Activated T-cell treated with anti-CD3 and anti-CD28 coated beads, Interleukin-2, amount 50 U/mL, for 24 hours (primary cell): ENCODE measurements at regions not wholly inside any gene's neighbourhood (a gene's known extent, or its start where the extent isn't known, plus 50 kb on each side); places are given as distances from the start of the nearest gene placed in this dataset.
"Not testable (repeated sequence)": the region's sequence is repeated elsewhere in the genome, so short reads cannot be mapped to it uniquely, and the experiment has no call there.

ENCODE experiments used
- DNase-seq: peaks from one replicate; pipeline ENCODE4 v3.0.0-alpha.2; 2020
- H3K27ac Mint-ChIP-seq: 2 replicates; pipeline ENCODE4 v1.8.0; 2020; ENCODE audit warnings: mild to moderate bottlenecking, mixed read lengths
- H3K27me3 Mint-ChIP-seq: 2 replicates; pipeline ENCODE4 v1.8.0; 2020; ENCODE audit warnings: mixed read lengths
- H3K36me3 Mint-ChIP-seq: 2 replicates; pipeline ENCODE4 v1.8.0; 2020; ENCODE audit warnings: low read depth, mixed read lengths
- H3K4me1 Mint-ChIP-seq: 2 replicates; pipeline ENCODE4 v1.8.0; 2020; ENCODE audit warnings: low read depth, mixed read lengths
- H3K4me3 Mint-ChIP-seq: 2 replicates; pipeline ENCODE4 v1.8.0; 2020; ENCODE audit warnings: mild to moderate bottlenecking, moderate library complexity, mixed read lengths
- H3K9me3 Mint-ChIP-seq: 2 replicates; pipeline ENCODE4 v1.8.0; 2020; ENCODE audit warnings: mixed read lengths

DNA sequence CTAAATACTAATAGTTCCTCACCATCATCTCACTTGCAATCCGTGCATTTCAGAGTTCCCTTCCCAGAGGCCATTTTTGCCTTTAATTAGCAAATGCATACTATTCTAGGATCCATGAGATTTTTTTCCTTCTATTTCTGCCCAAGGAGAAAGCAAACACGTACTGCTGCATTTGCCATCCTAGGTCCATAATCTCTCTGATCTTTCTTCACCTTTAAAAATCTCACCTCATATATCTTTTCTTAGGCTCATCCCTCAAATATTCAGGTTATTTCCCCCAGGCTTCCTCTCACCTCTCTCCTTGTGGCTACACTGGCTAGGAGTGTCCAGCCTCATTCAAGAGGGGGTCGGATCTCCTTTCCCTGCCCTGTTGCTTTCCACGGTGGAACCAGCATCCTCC lies 338.6 kb downstream of the SETD4 start:
- Mint-ChIP-seq H3K36me3 (no peaks in the 10 kb centered on the region), H3K4me1 (no peaks in the 10 kb centered on the region), H3K9me3 (no peaks in the 10 kb centered on the region), H3K27me3 (peaks cover 44% of the 10 kb centered on the region), H3K4me3 (no peak overlapping the region), H3K27ac (no peak overlapping the region)
- DNase-seq = no peak

DNA sequence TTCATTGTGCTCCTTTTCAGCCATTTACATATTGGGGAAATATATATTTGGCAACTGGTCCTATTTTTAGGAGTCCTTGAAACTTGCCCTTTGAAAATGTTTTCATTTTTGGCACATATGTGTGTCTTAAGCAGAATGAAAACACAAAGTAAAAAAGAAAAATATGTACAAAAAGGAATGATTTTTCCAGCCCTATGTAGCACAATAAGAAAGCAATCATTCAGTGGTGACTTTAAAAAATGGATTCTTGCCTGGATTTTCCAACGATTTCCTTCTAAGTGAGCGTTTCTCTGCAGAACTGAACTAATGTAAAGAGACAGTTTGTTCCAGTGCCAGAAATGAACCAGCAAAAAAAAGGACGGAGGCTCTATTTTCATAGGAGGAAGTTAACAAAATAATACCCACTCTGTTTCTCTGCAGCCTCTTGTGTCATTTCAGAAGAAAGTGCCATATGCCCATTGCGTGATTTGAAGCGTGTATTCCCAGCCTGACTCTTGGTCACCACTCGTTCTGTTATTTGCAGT lies 340.1 kb downstream of the SETD4 start:
- no peak for DNase-seq
- H3K27ac Mint-ChIP-seq = no peak overlapping the region
- no peaks in the 10 kb centered on the region for H3K4me1 Mint-ChIP-seq
- H3K27me3 Mint-ChIP-seq = peaks cover 40% of the 10 kb centered on the region
- no peaks in the 10 kb centered on the region for H3K36me3 Mint-ChIP-seq
- no peak overlapping the region for H3K4me3 Mint-ChIP-seq
- no peaks in the 10 kb centered on the region for H3K9me3 Mint-ChIP-seq

DNA sequence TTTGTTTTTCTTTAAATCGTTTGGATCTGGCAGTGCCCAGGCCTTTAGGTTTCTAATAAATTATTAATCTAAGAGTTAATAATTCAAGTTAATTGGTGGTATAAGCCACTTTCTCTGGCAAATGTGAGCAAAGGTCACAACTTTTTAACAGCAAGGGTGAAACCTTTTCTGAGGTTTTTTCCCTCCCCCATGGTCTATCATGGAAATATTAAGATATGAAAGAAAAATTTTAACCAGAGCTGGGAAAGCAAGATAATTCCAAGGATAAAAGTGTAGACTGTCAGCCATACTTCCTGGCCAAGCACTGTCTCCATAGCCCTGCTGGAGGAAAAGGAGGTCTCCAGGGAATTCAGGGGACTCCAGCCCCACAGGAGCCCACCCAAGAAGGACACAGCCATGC lies 341.2 kb downstream of the SETD4 start:
- H3K4me3 Mint-ChIP-seq = no peak overlapping the region
- no peaks in the 10 kb centered on the region for H3K36me3 Mint-ChIP-seq
- no peak overlapping the region for H3K27ac Mint-ChIP-seq
- peaks cover 39% of the 10 kb centered on the region for H3K27me3 Mint-ChIP-seq
- H3K4me1 Mint-ChIP-seq = no peaks in the 10 kb centered on the region
- no peak for DNase-seq
- no peaks in the 10 kb centered on the region for H3K9me3 Mint-ChIP-seq

DNA sequence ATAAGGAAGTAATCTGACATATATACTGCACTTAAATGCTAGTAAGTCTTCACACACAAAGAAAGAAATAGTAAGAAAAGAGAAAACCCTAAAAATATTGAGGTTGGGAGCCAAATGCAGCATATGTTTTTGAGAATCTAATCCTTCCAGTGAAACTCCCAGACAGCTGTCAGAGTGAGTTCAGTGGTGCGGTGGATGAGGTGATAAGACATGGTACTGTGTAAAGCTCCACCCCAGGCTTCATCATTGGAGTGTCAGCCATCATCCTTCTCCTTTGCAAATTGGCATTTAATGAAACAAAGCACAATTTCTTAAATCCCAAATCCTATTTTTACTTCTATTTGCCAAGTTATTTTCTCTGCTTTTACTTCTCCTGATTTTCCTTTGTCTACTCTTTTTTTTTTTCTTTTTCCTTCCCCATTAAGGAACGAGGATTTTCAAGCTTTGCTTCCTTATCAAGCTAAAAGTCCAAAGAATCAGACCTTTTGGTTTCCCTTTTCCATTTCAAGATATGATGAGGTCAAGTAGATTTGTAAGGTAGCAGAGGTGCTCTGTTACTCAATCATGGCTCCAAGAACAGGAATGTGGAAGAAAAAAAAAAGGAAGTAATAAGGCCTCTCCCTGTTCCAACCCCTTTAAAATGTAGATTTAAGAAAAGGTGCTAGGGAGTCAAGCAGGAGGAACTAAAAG lies 343.3 kb downstream of the SETD4 start:
- Mint-ChIP-seq H3K9me3 (no peaks in the 10 kb centered on the region), H3K27ac (no peak overlapping the region), H3K27me3 (peaks cover 32% of the 10 kb centered on the region), H3K36me3 (no peaks in the 10 kb centered on the region), H3K4me3 (no peak overlapping the region), H3K4me1 (no peaks in the 10 kb centered on the region)
- no peak for DNase-seq

DNA sequence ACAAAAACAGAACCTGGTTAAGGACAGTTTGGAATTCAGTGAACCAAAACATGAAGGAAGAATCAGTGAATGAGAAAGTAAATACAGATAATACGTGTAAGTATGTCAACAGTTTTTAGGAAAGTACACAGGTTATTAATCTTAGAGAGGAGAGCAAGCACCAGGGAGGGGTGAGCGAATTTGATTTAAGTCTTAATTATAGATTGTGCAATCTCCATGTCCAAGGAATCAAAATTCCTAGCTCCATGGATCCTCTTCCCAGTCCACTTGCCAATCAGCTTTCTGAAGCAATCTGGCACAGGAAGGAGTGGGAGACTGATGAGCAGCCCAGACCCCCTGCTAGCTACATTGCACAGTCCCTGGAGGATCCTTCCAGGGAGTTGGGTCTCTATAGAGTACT lies 346.4 kb downstream of the SETD4 start:
- H3K27ac Mint-ChIP-seq = no peak overlapping the region
- H3K9me3 Mint-ChIP-seq = no peaks in the 10 kb centered on the region
- no peaks in the 10 kb centered on the region for H3K4me1 Mint-ChIP-seq
- no peak overlapping the region for H3K4me3 Mint-ChIP-seq
- H3K27me3 Mint-ChIP-seq = peaks cover 26% of the 10 kb centered on the region
- no peak for DNase-seq
- H3K36me3 Mint-ChIP-seq = no peaks in the 10 kb centered on the region

DNA sequence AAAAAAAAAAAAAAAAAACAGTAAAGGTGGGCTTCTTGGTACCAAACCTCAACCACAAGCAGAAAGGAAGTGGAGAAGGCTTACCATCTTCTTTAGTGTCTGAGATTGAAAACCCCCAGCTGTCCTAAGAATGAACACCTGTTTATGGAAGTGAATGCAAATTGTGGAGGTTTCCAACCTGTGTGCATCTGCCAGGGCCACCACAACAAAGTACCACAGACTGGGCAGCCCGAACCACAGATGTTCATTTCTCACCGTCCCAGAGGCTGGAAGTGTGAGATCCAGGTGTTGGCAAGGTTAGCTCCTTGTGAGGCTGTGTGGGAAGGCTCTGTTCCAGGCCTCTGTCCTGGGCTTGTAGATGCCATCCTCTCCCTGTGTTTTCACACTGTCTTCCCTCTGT lies 348.7 kb downstream of the SETD4 start:
- no peak for DNase-seq
- no peaks in the 10 kb centered on the region for H3K36me3 Mint-ChIP-seq
- no peaks in the 10 kb centered on the region for H3K4me1 Mint-ChIP-seq
- H3K27me3 Mint-ChIP-seq = peaks cover 20% of the 10 kb centered on the region
- H3K9me3 Mint-ChIP-seq = no peaks in the 10 kb centered on the region
- no peak overlapping the region for H3K27ac Mint-ChIP-seq
- H3K4me3 Mint-ChIP-seq = no peak overlapping the region

DNA sequence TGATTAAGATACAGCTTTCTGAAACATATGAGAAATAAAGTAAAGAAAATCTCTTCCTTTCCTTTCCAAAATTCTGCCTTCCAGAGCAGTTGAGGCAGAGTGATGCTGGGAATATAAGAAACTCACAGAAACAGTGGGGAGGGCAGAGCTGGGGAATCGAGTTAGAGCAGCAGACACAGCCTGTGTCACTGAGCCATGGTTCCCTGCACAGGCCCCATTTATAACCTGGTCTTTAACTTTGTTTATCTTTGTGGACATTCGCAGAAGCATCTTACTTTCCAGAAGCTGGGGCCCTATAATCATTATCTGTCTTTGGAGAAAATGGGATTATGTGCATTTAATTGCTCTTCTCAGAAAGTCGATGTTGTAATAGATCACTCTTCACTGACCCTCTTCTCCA lies 349.1 kb downstream of the SETD4 start:
- H3K27ac Mint-ChIP-seq = no peak overlapping the region
- DNase-seq = no peak
- H3K27me3 Mint-ChIP-seq = peaks cover 24% of the 10 kb centered on the region
- no peaks in the 10 kb centered on the region for H3K4me1 Mint-ChIP-seq
- H3K4me3 Mint-ChIP-seq = no peak overlapping the region
- H3K36me3 Mint-ChIP-seq = no peaks in the 10 kb centered on the region
- H3K9me3 Mint-ChIP-seq = no peaks in the 10 kb centered on the region

DNA sequence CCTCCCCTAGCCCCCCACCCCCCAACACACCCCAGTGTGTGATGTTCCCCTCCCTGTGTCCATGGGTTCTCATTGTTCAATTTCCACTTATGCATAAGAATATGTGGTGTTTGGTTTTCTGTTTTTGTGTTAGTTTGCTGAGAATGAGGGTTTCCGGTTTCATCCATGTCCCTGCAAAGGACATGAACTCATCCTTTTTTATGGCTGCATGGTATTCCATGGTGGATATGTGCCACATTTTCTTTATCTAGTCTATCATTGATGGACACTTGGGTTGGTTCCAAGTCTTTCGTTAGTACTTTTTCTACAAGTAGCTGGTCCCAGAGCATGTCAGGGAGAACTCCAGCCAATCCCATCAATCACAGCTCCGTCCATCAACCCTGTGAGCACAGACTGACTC lies 350.3 kb downstream of the SETD4 start:
- not testable (repeated sequence) for DNase-seq, H3K36me3 Mint-ChIP-seq, H3K9me3 Mint-ChIP-seq, H3K27ac Mint-ChIP-seq, H3K4me1 Mint-ChIP-seq, H3K4me3 Mint-ChIP-seq
- H3K27me3 Mint-ChIP-seq = peaks cover 26% of the 10 kb centered on the region

DNA sequence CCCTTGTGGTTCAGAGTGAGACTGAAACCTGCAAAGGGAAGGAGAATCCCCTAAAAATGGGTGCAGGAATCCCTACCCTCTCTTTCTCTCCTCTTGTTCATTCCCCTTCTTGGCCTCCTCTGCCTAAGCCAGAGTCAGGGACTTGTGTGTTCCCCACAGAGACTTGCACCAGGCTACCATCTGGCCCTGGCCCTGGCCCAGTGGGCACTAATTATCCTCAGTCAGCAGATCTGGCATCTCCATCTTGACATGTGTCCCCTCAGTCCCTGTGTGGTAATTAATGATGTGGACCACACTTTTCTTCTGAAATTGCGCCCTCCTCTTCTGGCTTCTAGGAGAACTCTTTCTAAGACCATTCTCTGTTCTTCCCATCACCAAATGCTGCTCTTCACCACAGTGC lies 354.4 kb downstream of the SETD4 start:
- Mint-ChIP-seq H3K4me3 (no peak overlapping the region), H3K36me3 (no peaks in the 10 kb centered on the region), H3K9me3 (no peaks in the 10 kb centered on the region), H3K27me3 (peaks cover 40% of the 10 kb centered on the region), H3K27ac (no peak overlapping the region), H3K4me1 (no peaks in the 10 kb centered on the region)
- DNase-seq = no peak

DNA sequence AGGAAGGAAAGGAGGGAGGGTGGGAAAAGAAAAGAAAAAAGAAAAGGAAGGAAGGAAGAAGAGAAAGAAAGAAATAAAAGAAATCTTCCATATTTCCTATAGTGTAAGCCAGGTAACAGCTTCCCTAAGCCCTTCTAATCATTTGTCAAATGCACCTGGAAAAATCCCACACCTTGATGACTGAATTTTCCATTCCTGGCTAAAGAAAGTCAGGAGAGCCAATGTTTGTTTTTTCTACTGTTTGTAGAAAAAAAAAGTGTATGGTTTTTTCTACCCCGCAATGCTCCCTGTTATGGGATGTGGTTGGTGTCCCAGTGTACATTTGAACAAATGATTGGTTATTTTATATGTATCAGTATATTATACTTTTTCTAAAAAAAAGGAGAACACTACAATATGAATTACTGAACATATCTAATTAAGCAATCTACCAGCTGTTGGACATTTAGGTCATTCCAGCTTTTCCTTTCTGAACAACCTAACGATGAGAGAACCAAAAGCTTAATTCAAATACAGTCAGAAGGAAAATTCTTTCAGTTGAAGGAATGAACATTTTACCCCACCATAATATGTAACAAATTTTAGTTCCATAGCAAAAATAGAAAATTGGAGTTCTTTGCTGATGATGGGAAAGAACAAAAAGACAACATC lies 355.0 kb downstream of the SETD4 start:
- Mint-ChIP-seq H3K4me1 (no peaks in the 10 kb centered on the region), H3K4me3 (no peak overlapping the region), H3K27me3 (peaks cover 44% of the 10 kb centered on the region), H3K36me3 (no peaks in the 10 kb centered on the region), H3K27ac (no peak overlapping the region), H3K9me3 (no peaks in the 10 kb centered on the region)
- DNase-seq = no peak

DNA sequence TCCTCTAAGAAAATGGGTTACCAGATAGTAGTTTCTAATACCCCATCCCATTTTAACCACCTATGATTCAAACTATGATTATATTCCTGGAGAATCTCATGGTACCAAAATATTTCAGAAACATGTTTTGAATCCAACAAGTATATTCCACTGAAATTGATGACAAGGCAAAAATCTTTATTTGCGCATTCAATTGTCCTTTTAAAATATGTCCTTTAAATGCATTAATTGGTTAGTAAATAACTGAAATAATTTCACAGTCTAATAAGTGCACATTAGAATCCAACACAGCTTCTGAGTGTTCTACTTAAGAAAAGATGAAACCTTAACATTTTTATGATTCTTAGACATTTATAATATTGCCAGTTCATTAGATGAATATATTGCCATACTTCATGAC lies 356.6 kb downstream of the SETD4 start:
- no peak overlapping the region for H3K4me3 Mint-ChIP-seq
- no peaks in the 10 kb centered on the region for H3K9me3 Mint-ChIP-seq
- no peak for DNase-seq
- no peaks in the 10 kb centered on the region for H3K36me3 Mint-ChIP-seq
- H3K27me3 Mint-ChIP-seq = peaks cover 52% of the 10 kb centered on the region
- no peaks in the 10 kb centered on the region for H3K4me1 Mint-ChIP-seq
- no peak overlapping the region for H3K27ac Mint-ChIP-seq

DNA sequence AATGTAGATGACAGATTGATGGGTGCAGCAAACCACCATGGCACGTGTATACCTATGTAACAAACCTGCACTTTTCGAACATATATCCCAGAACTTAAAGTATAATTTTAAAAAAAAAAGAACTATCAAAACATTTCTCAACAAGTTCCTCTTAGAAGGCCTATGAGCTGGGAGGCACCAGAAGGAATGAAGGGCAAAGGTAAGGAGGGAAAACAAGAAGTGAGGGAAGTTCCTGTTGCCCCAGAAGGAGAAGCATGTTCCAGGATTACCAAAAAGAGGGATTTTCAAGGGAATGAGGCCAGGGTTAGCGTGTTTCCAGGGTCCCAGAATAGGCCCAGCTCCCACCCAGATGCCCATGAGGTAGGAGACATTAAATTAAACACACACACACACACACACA lies 361.0 kb downstream of the SETD4 start:
- DNase-seq = no peak
- Mint-ChIP-seq H3K27ac (no peak overlapping the region), H3K4me1 (peaks cover 7% of the 10 kb centered on the region), H3K4me3 (no peak overlapping the region), H3K9me3 (no peaks in the 10 kb centered on the region), H3K36me3 (no peaks in the 10 kb centered on the region), H3K27me3 (peaks cover 45% of the 10 kb centered on the region)

DNA sequence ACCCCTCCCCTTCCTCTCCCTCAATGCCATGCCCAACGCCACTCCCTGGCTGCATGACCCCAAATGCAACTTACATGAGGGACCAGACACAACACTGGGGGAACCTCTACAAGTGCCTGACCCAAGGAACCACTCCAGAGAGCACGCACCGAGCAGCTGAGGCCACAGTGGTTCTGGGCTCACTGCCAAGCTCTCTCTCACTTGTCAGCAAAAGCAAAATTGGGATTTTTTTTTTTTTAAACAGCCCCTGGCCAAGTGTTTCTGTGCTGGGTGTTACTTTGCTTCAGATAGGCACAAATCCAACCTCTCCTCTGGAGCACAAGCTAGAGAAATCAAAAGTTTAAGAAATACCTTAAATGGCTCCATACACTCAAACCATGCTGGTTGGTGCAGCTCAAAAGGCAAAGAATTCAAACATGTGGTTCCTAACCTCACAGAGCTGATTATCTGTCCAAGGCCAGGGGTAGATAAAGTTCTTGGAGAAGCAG lies 363.0 kb downstream of the SETD4 start:
- Mint-ChIP-seq H3K27ac (no peak overlapping the region), H3K27me3 (peaks cover 30% of the 10 kb centered on the region)
- DNase-seq = no peak

DNA sequence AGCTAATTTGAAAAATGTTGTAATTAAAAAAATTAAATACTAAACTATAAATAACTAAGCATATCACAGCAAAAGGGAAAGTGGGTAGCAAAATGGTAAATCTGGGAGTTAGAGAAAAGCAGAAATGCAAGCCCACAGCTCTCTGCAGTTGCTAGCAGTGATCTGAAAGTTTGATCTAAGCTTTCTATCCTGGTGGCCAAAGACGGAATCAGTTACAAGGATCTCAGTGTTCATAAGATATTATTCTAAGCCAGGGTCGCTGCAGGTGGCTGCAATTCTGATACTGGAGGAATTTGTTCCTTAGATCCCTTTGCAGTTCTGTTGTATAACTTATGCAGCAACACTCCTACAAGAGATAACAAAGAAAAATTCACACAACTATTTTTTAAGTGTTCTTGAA lies 363.7 kb downstream of the SETD4 start:
- no peaks in the 10 kb centered on the region for H3K9me3 Mint-ChIP-seq
- H3K36me3 Mint-ChIP-seq = no peaks in the 10 kb centered on the region
- H3K27me3 Mint-ChIP-seq = peaks cover 37% of the 10 kb centered on the region
- DNase-seq = no peak
- H3K4me1 Mint-ChIP-seq = peaks cover 7% of the 10 kb centered on the region
- no peak overlapping the region for H3K4me3 Mint-ChIP-seq
- no peak overlapping the region for H3K27ac Mint-ChIP-seq

More for the DNA sequence above, 363.0 kb downstream of the SETD4 start:
- Mint-ChIP-seq H3K36me3 (no peaks in the 10 kb centered on the region), H3K4me1 (peaks cover 7% of the 10 kb centered on the region), H3K9me3 (no peaks in the 10 kb centered on the region), H3K4me3 (no peak overlapping the region)

DNA sequence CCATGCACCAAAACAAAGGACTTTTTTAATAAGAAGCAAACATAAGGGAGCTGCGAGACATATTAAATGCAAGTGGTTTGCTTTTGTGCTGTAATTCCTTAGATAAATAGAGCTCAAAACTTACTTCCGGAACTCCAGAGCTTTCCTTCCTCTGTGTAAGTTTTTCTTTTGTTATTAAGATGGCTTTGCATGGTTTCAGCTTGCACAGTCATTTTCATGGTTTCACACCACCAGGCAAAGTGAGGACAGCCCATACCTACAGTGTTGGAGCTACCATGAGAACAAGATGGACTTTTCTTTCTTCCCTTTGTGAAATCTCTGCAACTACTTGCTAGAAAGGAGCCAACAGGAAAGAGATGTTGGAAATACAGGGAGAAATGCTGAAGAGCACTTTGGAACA lies 368.0 kb downstream of the SETD4 start:
- no peak for DNase-seq
- Mint-ChIP-seq H3K4me3 (no peak overlapping the region), H3K4me1 (peaks cover 4% of the 10 kb centered on the region), H3K27ac (no peak overlapping the region), H3K9me3 (no peaks in the 10 kb centered on the region), H3K27me3 (peaks cover 34% of the 10 kb centered on the region), H3K36me3 (no peaks in the 10 kb centered on the region)
